GM10248 (cell line): ENCODE measurements at regions not wholly inside any gene's neighbourhood (a gene's known extent, or its start where the extent isn't known, plus 50 kb on each side); places are given as distances from the start of the nearest gene placed in this dataset.

Experiments
- CTCF ChIA-PET: fragments of 300-600 bp; sonication (Branson Sonifier 250); formaldehyde crosslinking; extraction: SDS; loops from one replicate; lab custom pipeline; 2021; ENCODE audit warnings: antibody characterized with exemption; lab: Yijun Ruan, JAX
- POLR2A ChIA-PET: fragments of 350-650 bp; sonication (Branson Sonifier 250); formaldehyde crosslinking; extraction: SDS; loops from one replicate; lab custom pipeline; 2020; ENCODE audit warnings: antibody characterized with exemption; lab: Yijun Ruan, JAX
- DNase-seq: peaks from one replicate; pipeline ENCODE4 v3.0.0; 2012; ENCODE audit errors: extremely low spot score
- CTCF ChIP-seq: IDR thresholded peaks from 2 replicates; pipeline ENCODE4 v1.5.1; 2012; ENCODE audit warnings: mild to moderate bottlenecking, low read depth; ENCODE audit errors: extremely low read depth, missing control alignments, control extremely low read depth

GRCh38 chr5:169404223-169404622 lies 103.3 kb upstream of the SLIT3 start:
- ChIA-PET CTCF (interaction anchor here (1.6 kb wide), 1 partner anchor 12 kb away, joined by 3 read pairs; no protein-coding TSS in a partner anchor), POLR2A (no interaction called here)

DNA sequence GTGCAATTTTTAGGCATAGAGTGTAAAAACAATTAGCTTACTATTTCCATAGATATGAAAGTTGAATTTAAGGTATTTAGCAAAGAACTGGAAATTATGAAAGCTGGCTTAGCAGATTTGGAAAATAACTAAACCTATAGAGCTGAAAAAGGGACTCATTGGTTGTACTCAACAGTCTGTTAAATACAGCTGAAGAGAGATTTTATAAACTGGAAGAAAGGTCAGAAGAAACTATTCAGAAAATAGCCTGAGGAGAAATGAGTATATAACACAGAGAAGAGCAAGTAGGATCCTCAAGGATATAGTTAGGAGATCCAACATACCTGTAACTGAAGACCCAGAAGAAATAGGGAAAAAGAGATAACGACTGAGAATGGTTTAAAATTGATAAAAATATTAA lies 97.6 kb upstream of the SLIT3 start:
- CTCF ChIA-PET = no interaction called here
- no peak for TF ChIP-seq CTCF
- POLR2A ChIA-PET = no interaction called here
- DNase-seq = no peak

More at GRCh38 chr5:169404223-169404622, 103.3 kb upstream of the SLIT3 start:
- DNase-seq = no peak
- TF ChIP-seq CTCF = no peak

- ChIA-PET POLR2A (no interaction called here), CTCF (no interaction called here)
- DNase-seq = no peak
- no peak for TF ChIP-seq CTCF
These were observed 94.2 kb upstream of the SLIT3 start for GRCh38 chr5:169395136-169395535.

DNA sequence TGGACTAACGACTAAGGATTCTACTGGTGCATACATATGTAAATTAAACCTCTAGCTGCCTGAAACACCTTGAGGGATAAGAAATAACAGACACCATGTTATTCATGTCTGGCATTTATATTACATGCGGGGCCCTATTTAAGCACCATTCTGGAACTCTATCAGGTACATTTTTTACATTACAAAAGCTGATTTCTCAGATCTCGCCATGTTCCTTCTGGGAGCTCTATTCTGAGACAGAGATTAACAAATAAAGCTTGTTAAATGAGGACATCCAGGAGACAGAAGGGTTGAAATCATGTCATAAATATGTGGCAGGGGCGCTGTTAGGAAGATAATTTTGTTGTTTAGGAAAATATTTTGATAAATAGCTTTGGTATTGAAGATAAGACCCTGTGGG lies 93.4 kb upstream of the SLIT3 start:
- ChIA-PET CTCF (no interaction called here), POLR2A (no interaction called here)
- no peak for DNase-seq
- no peak for TF ChIP-seq CTCF

GRCh38 chr5:169393907-169394306 lies 93.0 kb upstream of the SLIT3 start:
- TF ChIP-seq CTCF = no peak
- ChIA-PET CTCF (no interaction called here), POLR2A (no interaction called here)
- no peak for DNase-seq

GRCh38 chr5:169390265-169390664 lies 89.3 kb upstream of the SLIT3 start:
- no peak for TF ChIP-seq CTCF
- ChIA-PET POLR2A (no interaction called here), CTCF (no interaction called here)
- no peak for DNase-seq

- DNase-seq = no peak
- no peak for TF ChIP-seq CTCF
- ChIA-PET CTCF (no interaction called here), POLR2A (no interaction called here)
These were observed 88.4 kb upstream of the SLIT3 start for GRCh38 chr5:169389318-169389717.
